ENCODE measurements at regions not wholly inside any gene's neighbourhood (a gene's known extent, or its start where the extent isn't known, plus 50 kb on each side); places are given as distances from the start of the nearest gene placed in this dataset.

- Histone ChIP-seq H2BK120ac (ENCODE audit: low read depth, low read length, poor library complexity, severe bottlenecking) (no peak overlapping the region), H3K79me1 (ENCODE audit: insufficient read depth, low read depth, low read length, poor library complexity, severe bottlenecking) (no peaks in the 10 kb centered on the region), H3K18ac (ENCODE audit: insufficient read length, low read depth, low read length) (no peak overlapping the region), H3K27ac (ENCODE audit: insufficient read length, low read depth, low read length) (no peak overlapping the region), H4K91ac (ENCODE audit: insufficient read length, low read depth, low read length) (no peak overlapping the region), H4K20me1 (ENCODE audit: control insufficient read depth, insufficient read depth, insufficient read length) (no peaks in the 10 kb centered on the region), H4K8ac (replicated peaks; ENCODE audit: insufficient read length, low read depth, low read length) (no peak overlapping the region), H2AFZ (ENCODE audit: low read length) (no peak overlapping the region), H2BK20ac (ENCODE audit: low read depth, low read length, poor library complexity, severe bottlenecking) (no peak overlapping the region), H3K23me2 (ENCODE audit: insufficient read length, low read depth, low read length, poor library complexity, severe bottlenecking) (no peaks in the 10 kb centered on the region), H2BK15ac (ENCODE audit: low read depth, low read length) (no peak overlapping the region), H3K4me1 (ENCODE audit: insufficient read depth, low read length) (no peaks in the 10 kb centered on the region), H3K56ac (ENCODE audit: insufficient read length, low read depth, low read length) (no peak overlapping the region), H2BK5ac (ENCODE audit: insufficient read length, low read length) (no peak overlapping the region), H4K5ac (ENCODE audit: insufficient read length, low read depth, low read length) (no peak overlapping the region), H3K23ac (ENCODE audit: insufficient read length, low read depth, low read length) (no peak overlapping the region), H3K9me3 (ENCODE audit: control insufficient read depth, low read depth, low read length) (no peaks in the 10 kb centered on the region), H3K14ac (ENCODE audit: insufficient read depth, low read length) (no peak overlapping the region), H2BK12ac (ENCODE audit: insufficient read length, low read depth, low read length) (no peak overlapping the region), H3T11ph (ENCODE audit: low read length) (peak overlapping the region; percentile 12), H3K79me2 (ENCODE audit: insufficient read depth, low read length) (no peaks in the 10 kb centered on the region), H3K4ac (ENCODE audit: low read depth, low read length) (no peak overlapping the region), H2AK5ac (ENCODE audit: insufficient read length, low read length) (no peak overlapping the region), H3K4me2 (ENCODE audit: insufficient read depth, insufficient read length, low read length) (no peak overlapping the region), H3K9ac (ENCODE audit: extremely low read depth, insufficient read length, low read length) (no peak overlapping the region), H3K27me3 (ENCODE audit: insufficient read depth, low read length) (no peaks in the 10 kb centered on the region)
- Mint-ChIP-seq H3K27me3 (ENCODE audit: low read depth) (0 out of 2 replicates have a peak, but pooled peaks cover 2% of the 10 kb centered on the region), H3K27ac (no peak overlapping the region), H3K4me1 (peaks cover 4 to 9% of the 10 kb centered on the region in 2 experiments; a peak in 2 of 4 replicates), H3K9me3 (peaks cover 10 to 11% of the 10 kb centered on the region in 2 experiments), H3K36me3 (ENCODE audit: insufficient read depth in 1 of 3, low read depth in 3 of 3) (peaks cover 2 to 9% (median 7%) of the 10 kb centered on the region in 3 experiments; a peak in 4 of 7 replicates), H3K4me3 (no peak overlapping the region)
- no peak for DNase-seq
- no CpG with 5 or more reads among the region's 1 CpG for WGBS (ENCODE audit: extremely low coverage, insufficient read length, low lambda C conversion rate)
- TF ChIP-seq CTCF (conservative IDR thresholded peaks at IDR 0.05): no peak
These were observed 82.5 kb upstream of the HMHB1 start for GRCh38 chr5:143729334-143729946.

Measured in H9 (cell line).